Neural progenitor cell (in vitro differentiated cells): ENCODE measurements at regions not wholly inside any gene's neighbourhood (a gene's known extent, or its start where the extent isn't known, plus 50 kb on each side); places are given as distances from the start of the nearest gene placed in this dataset.

Experiments
- DNase-seq: peaks from one replicate; pipeline ENCODE4 v3.0.0-alpha.2; 2016; ENCODE audit warnings: low spot score
- H2AFZ ChIP-seq: fragments of 200-600 bp; sonication (generic); replicated peaks from 2 replicates; pipeline ENCODE4 v1.6.1; 2016; ENCODE audit warnings: antibody characterized with exemption
- H3F3A ChIP-seq: fragments of 200-600 bp; sonication (generic); 2 replicates; pipeline ENCODE4 v1.6.1; 2016; ENCODE audit warnings: antibody characterized with exemption, low read depth
- H3K27ac ChIP-seq: fragments of 200-600 bp; sonication (generic); 2 replicates; pipeline ENCODE4 v1.5.1; 2016; ENCODE audit warnings: mild to moderate bottlenecking
- H3K27me3 ChIP-seq: fragments of 200-600 bp; sonication (generic); 2 replicates; pipeline ENCODE4 v1.6.1; 2016; ENCODE audit warnings: mild to moderate bottlenecking, moderate library complexity
- H3K36me3 ChIP-seq: fragments of 200-600 bp; sonication (generic); 2 replicates; pipeline ENCODE4 v1.5.1; 2016
- H3K4me1 ChIP-seq: fragments of 200-600 bp; sonication (generic); 2 replicates; pipeline ENCODE4 v1.6.1; 2016; ENCODE audit warnings: mixed run types
- H3K4me2 ChIP-seq: fragments of 200-600 bp; sonication (generic); 2 replicates; pipeline ENCODE4 v1.6.1; 2016
- H3K4me3 ChIP-seq: fragments of 200-600 bp; sonication (generic); 2 replicates; pipeline ENCODE4 v1.5.1; 2016
- H3K79me2 ChIP-seq: fragments of 200-600 bp; sonication (generic); 2 replicates; pipeline ENCODE4 v1.6.1; 2016; ENCODE audit warnings: low read depth
- H3K9ac ChIP-seq: fragments of 200-600 bp; sonication (generic); 2 replicates; pipeline ENCODE4 v1.6.1; 2016
- H3K9me3 ChIP-seq: fragments of 200-600 bp; sonication (generic); 2 replicates; pipeline ENCODE4 v1.5.1; 2016; ENCODE audit warnings: low read depth
- H4K20me1 ChIP-seq: fragments of 200-600 bp; sonication (generic); 2 replicates; pipeline ENCODE4 v1.6.1; 2016; ENCODE audit warnings: low read depth
- H3K27ac Mint-ChIP-seq: 3 replicates; pipeline ENCODE4 v1.8.0; 2021; ENCODE audit warnings: mixed read lengths
- H3K27me3 Mint-ChIP-seq: 2 replicates; pipeline ENCODE4 v1.8.0; 2022; ENCODE audit warnings: low read depth, mild to moderate bottlenecking, inconsistent platforms, moderate library complexity, mixed read lengths; ENCODE audit not compliant: insufficient read depth
- H3K36me3 Mint-ChIP-seq: 3 replicates; pipeline ENCODE4 v1.8.0; 2021; ENCODE audit warnings: mixed read lengths
- H3K4me1 Mint-ChIP-seq: 3 replicates; pipeline ENCODE4 v1.8.0; 2021; ENCODE audit warnings: mixed read lengths
- H3K4me3 Mint-ChIP-seq: 3 replicates; pipeline ENCODE4 v1.8.0; 2021; ENCODE audit warnings: mild to moderate bottlenecking, moderate library complexity, mixed read lengths
- H3K9me3 Mint-ChIP-seq: 3 replicates; pipeline ENCODE4 v1.8.0; 2020; ENCODE audit warnings: mixed read lengths
- CTCF ChIP-seq: fragments of 200-600 bp; sonication (generic); IDR thresholded peaks from 2 replicates; pipeline ENCODE4 v1.5.1; 2017; ENCODE audit warnings: antibody characterized with exemption, mild to moderate bottlenecking
- EZH2 ChIP-seq: fragments of 200-600 bp; sonication (generic); IDR thresholded peaks from 2 replicates; pipeline ENCODE4 v1.6.1; 2017; ENCODE audit warnings: antibody characterized with exemption, mild to moderate bottlenecking, moderate library complexity
- EZH2phosphoT487 ChIP-seq: fragments of 200-600 bp; sonication (generic); IDR thresholded peaks from 2 replicates; pipeline ENCODE4 v1.6.1; 2017; ENCODE audit warnings: antibody characterized with exemption

- no peak overlapping the region for H3K4me3 ChIP-seq
- H3K4me3 Mint-ChIP-seq = no peak overlapping the region
- no peaks in the 10 kb centered on the region for H3K79me2 ChIP-seq
- H3K27ac ChIP-seq = no peak overlapping the region
- H3K9me3 Mint-ChIP-seq = no peaks in the 10 kb centered on the region
- no peaks in the 10 kb centered on the region for H3K36me3 Mint-ChIP-seq
- no peaks in the 10 kb centered on the region for H3K27me3 Mint-ChIP-seq
- H3K4me2 ChIP-seq = no peak overlapping the region
- H2AFZ ChIP-seq = no peak overlapping the region
- H3K36me3 ChIP-seq = no peaks in the 10 kb centered on the region
- H3K4me1 ChIP-seq = peaks cover 4% of the 10 kb centered on the region
- H3K4me1 Mint-ChIP-seq = peaks cover 8% of the 10 kb centered on the region
- H4K20me1 ChIP-seq = no peaks in the 10 kb centered on the region
- no peak for TF ChIP-seq EZH2
- TF ChIP-seq CTCF = no peak
- TF ChIP-seq EZH2phosphoT487 = no peak
- DNase-seq = no peak
- no peaks in the 10 kb centered on the region for H3K9me3 ChIP-seq
- H3K9ac ChIP-seq = no peak overlapping the region
- H3K27ac Mint-ChIP-seq = no peak overlapping the region
- H3K27me3 ChIP-seq = no peaks in the 10 kb centered on the region
- no peaks in the 10 kb centered on the region for H3F3A ChIP-seq
These were observed 678.0 kb upstream of the ZEB2 start for GRCh38 chr2:145197944-145198343.

- Histone ChIP-seq H4K20me1 (no peaks in the 10 kb centered on the region), H3F3A (peaks cover 12% of the 10 kb centered on the region), H3K36me3 (no peaks in the 10 kb centered on the region), H3K27ac (no peak overlapping the region), H2AFZ (peak overlapping the region; percentile 53), H3K4me3 (no peak overlapping the region), H3K4me2 (no peak overlapping the region), H3K79me2 (no peaks in the 10 kb centered on the region), H3K9me3 (no peaks in the 10 kb centered on the region), H3K9ac (no peak overlapping the region), H3K27me3 (no peaks in the 10 kb centered on the region), H3K4me1 (peaks cover 13% of the 10 kb centered on the region)
- Mint-ChIP-seq H3K36me3 (no peaks in the 10 kb centered on the region), H3K27ac (no peak overlapping the region), H3K4me3 (no peak overlapping the region), H3K9me3 (no peaks in the 10 kb centered on the region), H3K27me3 (no peaks in the 10 kb centered on the region), H3K4me1 (peaks cover 17% of the 10 kb centered on the region)
- DNase-seq = no peak
- no peak for TF ChIP-seq EZH2
- TF ChIP-seq CTCF = no peak
- no peak for TF ChIP-seq EZH2phosphoT487
These were observed 674.8 kb upstream of the ZEB2 start for GRCh38 chr2:145194673-145195072.

GRCh38 chr2:145190031-145190703 lies 670.2 kb upstream of the ZEB2 start:
- Histone ChIP-seq H3K9me3 (no peaks in the 10 kb centered on the region), H4K20me1 (no peaks in the 10 kb centered on the region), H2AFZ (no peak overlapping the region), H3K79me2 (no peaks in the 10 kb centered on the region), H3K4me3 (no peak overlapping the region), H3K27me3 (no peaks in the 10 kb centered on the region), H3K9ac (no peak overlapping the region), H3F3A (peaks cover 19% of the 10 kb centered on the region), H3K4me2 (peak overlapping the region; percentile 45), H3K36me3 (no peaks in the 10 kb centered on the region), H3K27ac (peak overlapping the region; percentile 62), H3K4me1 (peaks cover 35% of the 10 kb centered on the region)
- Mint-ChIP-seq H3K9me3 (peaks cover 7% of the 10 kb centered on the region), H3K27me3 (no peaks in the 10 kb centered on the region), H3K36me3 (no peaks in the 10 kb centered on the region), H3K4me3 (no peak overlapping the region), H3K4me1 (peaks cover 20% of the 10 kb centered on the region), H3K27ac (no peak overlapping the region)
- peak; percentile 78 for DNase-seq
- TF ChIP-seq EZH2phosphoT487 (peak; percentile 90), CTCF (no peak), EZH2 (no peak)
